NB4 (cell line): ENCODE measurements at regions not wholly inside any gene's neighbourhood (a gene's known extent, or its start where the extent isn't known, plus 50 kb on each side); places are given as distances from the start of the nearest gene placed in this dataset.

ENCODE experiments used
- DNase-seq: peaks from one replicate; pipeline ENCODE4 v3.0.0; 2010; ENCODE audit warnings: low read depth
- H3K4me3 ChIP-seq: one replicate; pipeline ENCODE4 v1.5.1; 2011; ENCODE audit warnings: mild to moderate bottlenecking, low read depth, low read length, moderate library complexity
- CTCF ChIP-seq: IDR thresholded peaks from one replicate; pipeline ENCODE4 v1.5.1; 2012; ENCODE audit warnings: low read depth, low read length
- MAX ChIP-seq: IDR thresholded peaks from 2 replicates; pipeline ENCODE4 v1.6.1; 2011; ENCODE audit warnings: low read depth, low read length
- MYC ChIP-seq: IDR thresholded peaks from 2 replicates; pipeline ENCODE4 v1.6.1; 2011; ENCODE audit warnings: low read depth, low read length
- POLR2A ChIP-seq: IDR thresholded peaks from 2 replicates; pipeline ENCODE4 v1.6.1; 2011; ENCODE audit warnings: mild to moderate bottlenecking; ENCODE audit not compliant: insufficient read length; ENCODE audit errors: extremely low read depth

- DNase-seq: no peak
- no peak overlapping the region for H3K4me3 ChIP-seq
- TF ChIP-seq POLR2A: no peak
- TF ChIP-seq MAX: no peak
- TF ChIP-seq MYC: no peak
- no peak for TF ChIP-seq CTCF
Observed at GRCh38 chr5:89388872-89389271, 505.9 kb upstream of the MEF2C start.

- TF ChIP-seq POLR2A: no peak
- no peak for TF ChIP-seq MYC
- no peak for TF ChIP-seq MAX
- no peak for TF ChIP-seq CTCF
- no peak for DNase-seq
- H3K4me3 ChIP-seq: no peak overlapping the region
Observed at GRCh38 chr5:89384391-89384790, 501.4 kb upstream of the MEF2C start.

GRCh38 chr5:89380635-89381034 is 497.7 kb upstream of the MEF2C start:
- DNase-seq: no peak
- no peak for TF ChIP-seq MYC
- no peak overlapping the region for H3K4me3 ChIP-seq

- no peak for TF ChIP-seq MAX
- no peak for TF ChIP-seq CTCF
- no peak for TF ChIP-seq POLR2A
- TF ChIP-seq MYC: no peak
- no peak for DNase-seq
- H3K4me3 ChIP-seq: no peak overlapping the region
Observed at GRCh38 chr5:89377767-89378455, 494.9 kb upstream of the MEF2C start.

- TF ChIP-seq CTCF (no peak), POLR2A (no peak), MAX (no peak), MYC (no peak)
- H3K4me3 ChIP-seq: no peak overlapping the region
- DNase-seq: no peak
Observed at GRCh38 chr5:89374818-89375521, 492.0 kb upstream of the MEF2C start.

GRCh38 chr5:89374144-89374784 is 491.3 kb upstream of the MEF2C start:
- H3K4me3 ChIP-seq: no peak overlapping the region
- TF ChIP-seq CTCF (no peak), MAX (no peak), POLR2A (no peak), MYC (no peak)
- no peak for DNase-seq
